Mucosa of stomach (tissue), 1 donor: ENCODE measurements at regions not wholly inside any gene's neighbourhood (a gene's known extent, or its start where the extent isn't known, plus 50 kb on each side); places are given as distances from the start of the nearest gene placed in this dataset.
"Not testable (repeated sequence)": the region's sequence is repeated elsewhere in the genome, so short reads cannot be mapped to it uniquely, and the experiment has no call there.

Experiments used
- H3K27me3 ChIP-seq: one replicate; pipeline ENCODE4 v1.7.0; 2013; ENCODE audit warnings: mild to moderate bottlenecking, low read length; ENCODE audit not compliant: control insufficient read depth, insufficient read depth
- H3K36me3 ChIP-seq: one replicate; pipeline ENCODE4 v1.7.0; 2013; ENCODE audit warnings: low read length; ENCODE audit not compliant: control insufficient read depth, insufficient read depth
- H3K4me1 ChIP-seq: one replicate; pipeline ENCODE4 v1.7.0; 2013; ENCODE audit warnings: mild to moderate bottlenecking, low read length; ENCODE audit not compliant: control insufficient read depth, insufficient read depth
- H3K4me3 ChIP-seq: one replicate; pipeline ENCODE4 v1.7.0; 2013; ENCODE audit warnings: low read length
- H3K9ac ChIP-seq: one replicate; pipeline ENCODE4 v1.7.0; 2013; ENCODE audit warnings: mild to moderate bottlenecking, low read length, moderate library complexity
- H3K9me3 ChIP-seq: one replicate; pipeline ENCODE4 v1.7.0; 2013; ENCODE audit warnings: mild to moderate bottlenecking, low read length, moderate library complexity; ENCODE audit not compliant: control insufficient read depth
- donor health status: Pancreatic carcinoma.

- not testable (repeated sequence) for H3K9me3 ChIP-seq, H3K27me3 ChIP-seq, H3K9ac ChIP-seq, H3K4me1 ChIP-seq, H3K36me3 ChIP-seq, H3K4me3 ChIP-seq
These were observed 121.8 kb upstream of the ATXN3L start for GRCh38 chrX:13441608-13442007.

DNA sequence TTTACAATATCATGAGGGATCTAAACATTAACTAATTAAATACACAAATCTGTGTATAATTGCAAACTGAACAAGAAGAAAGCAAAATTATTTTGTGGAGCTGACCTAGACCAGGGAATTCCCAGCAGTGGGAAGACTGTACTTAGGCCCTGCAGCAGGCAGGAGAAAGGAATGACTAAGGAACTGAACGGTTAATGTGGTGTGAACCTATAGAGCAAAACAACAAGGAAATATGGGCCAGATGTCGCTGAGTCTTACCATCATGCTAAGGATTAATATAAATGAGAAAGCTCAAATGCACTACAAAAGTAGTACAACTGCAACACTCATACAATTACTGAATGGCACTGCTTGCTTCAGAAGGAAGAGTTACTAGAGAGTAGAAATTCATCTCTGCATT is 120.3 kb upstream of the ATXN3L start:
- H3K27me3 ChIP-seq = no peaks in the 10 kb centered on the region
- H3K36me3 ChIP-seq = no peaks in the 10 kb centered on the region
- no peak overlapping the region for H3K9ac ChIP-seq
- H3K4me3 ChIP-seq = no peak overlapping the region
- H3K9me3 ChIP-seq = no peaks in the 10 kb centered on the region
- no peaks in the 10 kb centered on the region for H3K4me1 ChIP-seq

DNA sequence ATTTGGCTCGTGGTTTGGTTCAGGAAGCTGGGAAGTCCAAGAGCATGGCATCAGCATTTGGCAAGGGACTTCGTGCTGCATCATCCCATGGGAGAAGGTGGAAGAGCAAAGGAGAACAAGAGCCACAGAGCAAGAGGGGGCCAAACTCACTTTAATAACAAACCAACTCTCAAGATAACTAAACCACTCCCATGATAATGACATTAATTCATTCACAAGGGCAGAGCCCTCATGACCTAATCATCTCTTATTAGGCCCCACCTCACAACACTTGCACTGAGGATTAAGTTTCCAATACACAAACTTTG is 113.4 kb upstream of the ATXN3L start:
- Histone ChIP-seq H3K4me3 (no peak overlapping the region), H3K36me3 (no peaks in the 10 kb centered on the region), H3K4me1 (no peaks in the 10 kb centered on the region), H3K27me3 (no peaks in the 10 kb centered on the region), H3K9me3 (no peaks in the 10 kb centered on the region), H3K9ac (no peak overlapping the region)

- no peaks in the 10 kb centered on the region for H3K4me1 ChIP-seq
These were observed 112.8 kb upstream of the ATXN3L start for GRCh38 chrX:13432414-13433297.

GRCh38 chrX:13430136-13430827 is 110.4 kb upstream of the ATXN3L start:
- no peaks in the 10 kb centered on the region for H3K4me1 ChIP-seq
- H3K36me3 ChIP-seq = no peaks in the 10 kb centered on the region
- H3K9me3 ChIP-seq = no peaks in the 10 kb centered on the region
- H3K4me3 ChIP-seq = no peak overlapping the region
- H3K27me3 ChIP-seq = no peaks in the 10 kb centered on the region
- no peak overlapping the region for H3K9ac ChIP-seq

More at GRCh38 chrX:13432414-13433297, 112.8 kb upstream of the ATXN3L start:
- Histone ChIP-seq H3K36me3 (no peaks in the 10 kb centered on the region), H3K9ac (no peak overlapping the region), H3K4me3 (no peak overlapping the region), H3K27me3 (no peaks in the 10 kb centered on the region), H3K9me3 (no peaks in the 10 kb centered on the region)

GRCh38 chrX:13428053-13428786 is 108.4 kb upstream of the ATXN3L start:
- Histone ChIP-seq H3K4me1 (no peaks in the 10 kb centered on the region), H3K27me3 (no peaks in the 10 kb centered on the region), H3K9me3 (no peaks in the 10 kb centered on the region), H3K36me3 (no peaks in the 10 kb centered on the region), H3K4me3 (no peak overlapping the region), H3K9ac (no peak overlapping the region)

DNA sequence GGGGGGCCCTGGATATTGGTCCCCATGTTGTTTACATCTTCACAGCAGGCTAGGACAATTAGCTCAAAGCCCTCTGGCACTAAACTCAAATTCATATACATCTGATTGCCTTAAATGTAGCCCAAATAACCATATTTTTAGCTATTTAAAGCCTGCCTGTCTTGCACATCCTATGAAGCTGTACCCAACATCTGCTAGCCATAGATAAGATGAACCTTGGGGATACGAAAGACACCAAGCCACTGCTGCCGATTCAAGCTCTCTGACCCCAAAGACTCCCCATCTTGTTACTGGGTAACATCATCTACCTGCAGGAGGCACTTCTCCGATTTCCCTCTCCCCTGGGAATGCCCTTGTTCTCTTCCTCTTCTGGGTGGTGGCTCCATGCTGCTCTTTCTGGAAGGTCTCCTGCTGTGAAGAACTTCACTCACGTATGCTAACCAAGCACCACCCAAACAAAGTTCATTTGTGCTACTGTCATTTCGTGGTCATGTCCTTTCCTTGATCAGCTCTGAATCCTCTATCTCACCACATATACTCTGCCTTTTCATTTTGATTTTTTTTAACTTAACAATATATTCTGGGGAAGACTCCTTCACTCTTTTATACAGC is 107.7 kb upstream of the ATXN3L start:
- Histone ChIP-seq H3K4me3 (no peak overlapping the region), H3K9me3 (no peaks in the 10 kb centered on the region), H3K9ac (no peak overlapping the region)

GRCh38 chrX:13420545-13421183 is 100.8 kb upstream of the ATXN3L start:
- no peak overlapping the region for H3K9ac ChIP-seq
- H3K36me3 ChIP-seq = no peaks in the 10 kb centered on the region
- no peaks in the 10 kb centered on the region for H3K4me1 ChIP-seq

More for the DNA sequence above, 107.7 kb upstream of the ATXN3L start:
- no peaks in the 10 kb centered on the region for H3K36me3 ChIP-seq
- H3K27me3 ChIP-seq = no peaks in the 10 kb centered on the region
- H3K4me1 ChIP-seq = no peaks in the 10 kb centered on the region

DNA sequence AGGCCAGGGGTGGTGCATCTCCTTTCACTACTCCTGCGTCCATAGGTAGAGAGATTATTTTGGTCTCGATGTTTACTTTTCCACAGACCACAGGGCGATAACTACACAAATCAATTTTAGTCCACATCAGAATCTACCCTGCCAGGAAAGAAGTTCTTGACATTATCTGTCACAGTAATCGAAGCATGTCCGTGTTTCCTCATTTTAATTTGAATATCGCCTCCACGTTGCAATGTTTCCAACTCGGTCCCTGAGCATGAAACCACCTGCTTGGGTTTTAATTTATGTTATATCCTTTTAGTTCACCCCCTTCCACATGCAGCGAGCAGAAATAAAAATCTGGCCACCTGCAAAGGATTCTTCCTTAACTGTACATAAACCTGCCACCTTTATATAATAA is 100.1 kb upstream of the ATXN3L start:
- H3K27me3 ChIP-seq = no peaks in the 10 kb centered on the region
- no peak overlapping the region for H3K4me3 ChIP-seq
- H3K4me1 ChIP-seq = no peaks in the 10 kb centered on the region
- no peaks in the 10 kb centered on the region for H3K9me3 ChIP-seq
- H3K36me3 ChIP-seq = no peaks in the 10 kb centered on the region
- H3K9ac ChIP-seq = no peak overlapping the region

More at GRCh38 chrX:13420545-13421183, 100.8 kb upstream of the ATXN3L start:
- Histone ChIP-seq H3K9me3 (no peaks in the 10 kb centered on the region), H3K4me3 (no peak overlapping the region), H3K27me3 (no peaks in the 10 kb centered on the region)

DNA sequence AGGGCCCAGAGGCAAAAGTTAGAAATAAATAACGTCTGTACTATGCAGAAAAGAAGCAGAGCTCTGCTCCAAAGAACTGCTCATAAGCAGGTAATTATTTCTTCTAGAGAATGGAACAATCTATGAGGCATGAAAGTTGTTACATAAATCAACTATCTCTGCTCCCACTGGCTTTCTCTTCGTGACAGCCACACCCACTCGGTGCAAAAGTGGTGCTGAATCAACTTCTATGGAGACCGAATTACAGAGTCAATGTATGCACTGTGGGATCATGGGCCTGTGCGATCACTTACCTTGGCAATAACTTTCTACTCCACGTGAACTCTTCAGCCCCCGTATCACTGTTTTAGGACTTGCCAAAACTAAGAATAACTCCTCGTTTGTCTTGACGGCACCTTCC is 99.4 kb upstream of the ATXN3L start:
- Histone ChIP-seq H3K9ac (no peak overlapping the region), H3K36me3 (no peaks in the 10 kb centered on the region), H3K4me1 (no peaks in the 10 kb centered on the region), H3K27me3 (no peaks in the 10 kb centered on the region), H3K9me3 (no peaks in the 10 kb centered on the region), H3K4me3 (no peak overlapping the region)

DNA sequence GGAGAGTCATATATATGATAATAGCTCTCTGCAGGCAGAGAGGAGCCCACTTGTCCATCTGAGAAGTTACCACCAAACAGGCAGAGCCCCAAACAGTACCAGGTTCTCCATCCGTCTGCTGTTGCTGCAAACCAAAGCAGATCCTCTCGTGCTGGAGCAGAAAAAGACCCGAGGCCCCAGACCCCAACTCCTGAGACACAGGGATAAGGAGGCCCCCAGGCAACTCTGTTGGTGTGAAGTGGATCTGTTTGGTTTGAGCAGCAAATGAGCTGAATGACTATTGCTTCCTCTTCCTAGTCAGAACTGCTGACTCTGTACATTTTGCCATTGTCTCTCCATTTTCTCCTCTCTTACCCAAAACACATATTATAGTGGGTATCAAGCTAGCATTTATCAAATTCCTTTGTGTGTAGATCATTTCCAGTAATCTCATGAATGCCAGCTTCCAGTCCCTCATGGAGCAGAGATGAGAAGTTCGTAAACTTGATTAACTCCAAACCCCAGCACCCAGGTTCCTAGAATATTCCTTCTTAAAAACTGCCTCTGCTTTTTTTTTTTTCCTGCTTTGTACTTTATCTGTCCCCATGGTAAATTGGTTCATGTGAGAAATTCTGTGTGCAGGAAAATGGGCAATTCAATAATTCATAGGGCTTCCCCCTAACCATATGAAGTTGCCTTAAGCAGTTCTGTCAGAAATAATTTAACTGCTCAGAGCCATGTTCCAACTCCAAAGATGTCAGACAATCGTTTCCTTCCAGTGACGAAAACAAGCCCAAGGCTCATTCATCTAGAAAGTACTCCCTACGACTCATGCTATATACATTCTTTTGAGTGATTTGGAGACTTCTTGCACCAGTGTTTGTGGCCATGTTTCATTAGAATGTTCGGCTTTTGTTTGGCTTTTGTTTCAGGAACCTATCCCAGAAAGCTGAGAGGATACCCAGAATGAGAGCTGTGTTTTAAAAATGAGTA is 98.6 kb upstream of the ATXN3L start:
- no peaks in the 10 kb centered on the region for H3K9me3 ChIP-seq
- H3K4me3 ChIP-seq = no peak overlapping the region
- no peaks in the 10 kb centered on the region for H3K36me3 ChIP-seq
- H3K9ac ChIP-seq = no peak overlapping the region
- H3K27me3 ChIP-seq = no peaks in the 10 kb centered on the region
- H3K4me1 ChIP-seq = no peaks in the 10 kb centered on the region
